Suppressor macrophage (primary cell): ENCODE measurements at regions not wholly inside any gene's neighbourhood (a gene's known extent, or its start where the extent isn't known, plus 50 kb on each side); places are given as distances from the start of the nearest gene placed in this dataset.
"Not testable (repeated sequence)": the region's sequence is repeated elsewhere in the genome, so short reads cannot be mapped to it uniquely, and the experiment has no call there.

Experiments used
- DNase-seq, 4 experiments: peaks; one replicate each; pipeline ENCODE4 v3.0.0-alpha.2; 2020 to 2022

- no peak for DNase-seq
Measured at GRCh38 chr5:25764733-25765132, 1120.0 kb upstream of the CDH10 start.

DNA sequence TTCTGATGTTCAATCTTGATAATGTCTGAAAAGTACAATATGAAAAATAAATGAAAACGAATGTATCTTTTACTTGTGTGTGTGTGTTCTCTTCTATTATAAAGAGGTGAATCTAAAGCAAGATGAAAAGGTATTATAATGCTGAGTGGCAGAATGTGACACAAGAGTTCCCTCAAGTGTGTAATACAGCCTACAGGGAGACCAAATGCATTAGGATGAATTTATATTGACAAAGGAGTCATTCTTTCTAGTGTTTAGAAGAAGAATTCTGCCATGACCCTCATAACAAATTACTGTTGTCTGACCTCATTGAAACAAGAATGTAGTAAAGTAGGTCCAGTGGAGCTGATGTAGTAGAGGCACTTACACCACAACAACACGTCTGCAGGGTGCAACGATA is 1119.0 kb upstream of the CDH10 start:
- no peak for DNase-seq

GRCh38 chr5:25754895-25755294 is 1110.1 kb upstream of the CDH10 start:
- no peak for DNase-seq

- no peak for DNase-seq
Measured at GRCh38 chr5:25744908-25745307, 1100.1 kb upstream of the CDH10 start.

DNA sequence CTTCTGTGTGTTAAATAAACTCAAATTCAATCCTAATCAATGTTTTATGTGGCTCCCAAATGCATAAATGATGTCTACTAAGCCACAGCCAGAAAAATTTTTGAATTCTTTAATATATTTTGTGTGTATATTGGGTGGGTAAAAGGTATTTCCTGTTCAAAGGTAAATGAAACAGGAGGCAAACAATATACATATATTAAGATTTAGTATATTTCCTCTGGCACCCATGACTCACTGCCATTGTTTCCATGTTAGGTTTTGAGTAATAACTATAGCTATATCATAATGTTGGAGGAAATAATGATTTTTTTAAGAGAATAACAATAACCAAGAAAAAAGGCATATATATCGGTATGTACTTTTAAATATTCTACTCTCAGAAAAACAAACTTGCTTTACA is 1071.9 kb upstream of the CDH10 start:
- DNase-seq = no peak

- DNase-seq = no peak
Measured at GRCh38 chr5:25713259-25713658, 1068.5 kb upstream of the CDH10 start.

DNA sequence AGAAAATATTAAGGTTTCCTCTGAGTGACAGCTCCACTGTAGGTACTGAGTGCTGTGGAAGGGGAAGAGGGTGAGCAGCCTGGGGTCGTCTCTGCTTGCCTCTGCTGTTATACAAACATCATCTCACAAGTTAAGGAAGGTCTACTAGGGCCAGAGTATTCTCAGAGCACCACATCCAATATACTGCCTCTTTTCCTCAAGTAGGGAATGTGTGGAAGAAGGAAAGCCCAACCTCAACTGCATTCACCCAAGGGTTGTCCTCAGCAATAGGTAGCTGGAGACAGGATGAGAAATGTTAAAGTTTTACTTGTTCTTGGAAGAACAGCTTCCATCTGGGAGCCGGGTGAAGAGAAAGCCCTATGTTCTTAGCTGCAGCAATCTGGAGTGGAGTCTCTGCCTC is 1062.3 kb upstream of the CDH10 start:
- no peak for DNase-seq

- no peak for DNase-seq
Measured at GRCh38 chr5:25701936-25702335, 1057.2 kb upstream of the CDH10 start.

GRCh38 chr5:25694801-25695200 is 1050.0 kb upstream of the CDH10 start:
- no peak for DNase-seq

GRCh38 chr5:25688156-25688555 is 1043.4 kb upstream of the CDH10 start:
- DNase-seq = peak in 1 of 4 experiments; percentile 1

DNA sequence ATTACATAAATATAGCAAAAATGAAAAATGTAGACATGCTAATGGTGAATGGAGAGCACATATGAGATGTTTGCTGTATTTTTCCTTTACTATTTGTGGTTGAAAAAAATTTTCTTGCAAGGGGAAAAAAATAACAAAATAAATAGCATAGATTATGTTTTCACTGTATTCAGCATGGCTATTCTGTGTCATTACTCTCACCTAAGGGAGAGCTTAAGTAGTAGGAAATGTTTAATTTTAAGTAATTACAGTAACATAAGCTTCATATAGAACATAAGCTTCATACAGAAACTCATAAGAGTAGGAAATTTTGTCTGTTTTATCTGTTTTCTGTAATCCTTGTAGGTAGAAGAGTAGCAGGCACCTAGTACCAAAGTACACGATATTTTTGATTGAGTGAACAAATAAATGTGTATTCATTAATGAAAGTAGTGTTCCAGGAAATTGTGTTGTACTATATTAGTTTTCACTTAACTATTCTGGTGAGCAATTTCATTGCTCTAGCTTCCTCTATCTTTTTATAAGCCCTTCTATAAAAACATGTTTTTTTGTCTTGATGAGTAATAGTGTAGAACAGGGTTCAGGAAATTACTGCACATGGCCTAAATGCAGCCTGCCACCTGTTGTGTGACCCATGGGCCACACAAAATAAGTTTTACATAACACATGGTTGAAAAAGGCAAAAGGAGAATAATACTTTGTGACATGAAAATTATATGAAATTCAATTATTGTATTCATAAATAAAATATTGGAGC is 1025.0 kb upstream of the CDH10 start:
- no peak for DNase-seq

GRCh38 chr5:25662610-25663009 is 1017.8 kb upstream of the CDH10 start:
- DNase-seq = no peak

- DNase-seq = not testable (repeated sequence)
Measured at GRCh38 chr5:25650316-25650715, 1005.5 kb upstream of the CDH10 start.

GRCh38 chr5:25649628-25650265 is 1005.0 kb upstream of the CDH10 start:
- DNase-seq = no peak

- no peak for DNase-seq
Measured at GRCh38 chr5:25646421-25647341, 1001.9 kb upstream of the CDH10 start.

GRCh38 chr5:25641124-25641523 is 996.3 kb upstream of the CDH10 start:
- no peak for DNase-seq

DNA sequence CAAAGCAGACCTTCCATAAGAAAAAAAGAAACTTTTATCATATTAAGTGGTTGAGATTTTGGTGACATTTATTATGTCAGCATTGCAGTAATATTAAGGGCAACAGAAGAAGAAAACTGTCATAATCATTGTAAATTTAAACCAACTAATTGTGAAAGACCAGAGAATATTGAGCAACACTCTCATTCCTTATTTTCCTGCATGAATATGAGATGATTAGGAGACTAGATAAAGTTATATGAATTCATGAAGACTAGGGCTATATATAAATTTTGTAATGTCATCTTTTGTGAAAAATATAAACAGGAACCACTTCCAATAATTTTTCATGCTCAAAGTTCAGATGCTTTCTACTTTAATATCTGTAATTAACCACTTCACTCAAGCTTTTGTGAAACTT is 974.5 kb upstream of the CDH10 start:
- no peak for DNase-seq

DNA sequence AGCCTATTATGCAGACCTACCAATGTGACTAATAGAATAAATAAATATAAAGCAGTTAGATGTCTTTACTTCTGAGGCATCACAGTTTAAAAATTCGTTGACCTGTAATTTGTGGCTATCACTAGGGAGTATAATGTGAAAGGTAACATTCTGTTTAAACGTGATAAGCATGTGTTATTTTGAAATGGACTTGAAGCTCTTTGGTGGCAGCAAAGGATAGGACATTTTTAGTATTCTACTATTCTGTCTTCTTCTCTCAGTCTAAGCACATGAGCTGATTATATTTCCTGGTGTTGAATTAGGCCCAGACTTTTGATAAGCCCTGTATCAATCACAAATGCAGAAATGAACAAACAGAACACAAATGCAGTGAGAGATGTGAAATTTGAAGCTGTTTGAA is 974.0 kb upstream of the CDH10 start:
- DNase-seq = no peak

- DNase-seq = no peak
Measured at GRCh38 chr5:25614466-25614865, 969.7 kb upstream of the CDH10 start.

DNA sequence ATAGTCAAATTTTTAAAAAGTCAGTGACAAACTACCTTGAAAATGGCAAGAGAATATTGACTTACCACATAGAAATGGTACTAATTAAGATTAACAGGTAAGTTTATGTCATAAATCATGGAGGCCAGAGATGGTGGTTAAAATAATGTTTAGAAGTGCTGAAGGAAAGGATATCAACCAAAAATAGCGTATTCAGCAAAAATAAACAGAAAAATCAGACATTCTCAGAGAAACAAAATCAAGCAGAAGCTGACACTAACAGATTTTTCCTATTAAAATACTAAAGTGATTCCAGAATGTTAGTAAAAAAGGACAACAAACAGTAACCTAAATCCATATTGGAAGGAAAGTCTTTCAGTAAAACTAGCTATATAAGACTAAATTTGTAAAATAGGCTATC is 959.9 kb upstream of the CDH10 start:
- no peak for DNase-seq

GRCh38 chr5:25579111-25579510 is 934.3 kb upstream of the CDH10 start:
- DNase-seq = no peak

DNA sequence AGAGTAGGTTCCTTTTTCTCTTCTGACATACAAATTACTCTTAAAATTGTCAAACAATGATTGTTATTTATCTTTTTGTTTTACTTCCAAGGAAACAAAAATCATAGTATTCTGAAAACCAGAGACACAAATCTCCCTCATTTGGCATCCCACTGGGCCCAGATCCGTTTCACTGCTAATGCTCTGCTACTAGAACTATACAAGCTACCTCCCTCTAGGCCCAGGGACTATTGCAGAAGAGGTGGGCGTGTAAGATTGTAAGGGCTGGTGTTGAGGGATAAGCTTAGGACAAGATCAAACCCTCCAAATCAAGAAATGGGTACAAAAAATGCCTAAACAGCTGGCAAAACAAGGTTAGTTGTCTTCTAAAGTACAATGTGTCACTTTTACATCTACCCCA is 928.9 kb upstream of the CDH10 start:
- DNase-seq = no peak

GRCh38 chr5:25570067-25570583 is 925.3 kb upstream of the CDH10 start:
- no peak for DNase-seq
